MM.1S (cell line): ENCODE measurements at regions not wholly inside any gene's neighbourhood (a gene's known extent, or its start where the extent isn't known, plus 50 kb on each side); places are given as distances from the start of the nearest gene placed in this dataset.

Experiments used
- EZH2 ChIP-seq: fragments of 300-600 bp; sonication (generic); optimal IDR thresholded peaks from 2 replicates; pipeline ENCODE3; 2017; ENCODE audit warnings: low read depth, mild to moderate bottlenecking, antibody characterized with exemption, low read length, mixed read lengths
- EZH2phosphoT487 ChIP-seq: fragments of 300-600 bp; sonication (generic); IDR thresholded peaks from 2 replicates; pipeline ENCODE4 v1.6.1; 2018; ENCODE audit warnings: antibody characterized with exemption, low read length
- TF ChIP-seq, protein P1 (sequence below): fragments of 300-600 bp; sonication (generic); IDR thresholded peaks from 2 replicates; pipeline ENCODE4 v1.5.1; 2016; ENCODE audit warnings: antibody characterized with exemption, low read length, mixed read lengths

DNA sequence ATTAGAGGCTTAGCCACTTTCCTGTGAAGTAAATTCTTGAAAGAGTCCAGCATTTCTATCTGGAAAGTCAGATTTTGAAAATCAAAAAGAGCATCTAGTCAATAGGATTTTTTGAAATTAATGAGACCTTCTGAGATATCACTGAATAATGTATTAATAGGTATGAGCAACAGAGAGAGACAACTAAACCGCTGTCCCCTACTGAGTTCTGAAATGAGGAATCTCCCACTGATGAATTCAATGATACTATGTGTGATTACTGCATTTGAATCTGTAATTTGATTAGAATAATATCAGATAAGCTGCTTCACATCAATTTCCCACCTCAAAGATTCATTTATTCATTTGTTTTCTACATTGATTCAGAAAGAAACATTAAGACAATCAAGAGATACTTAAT is 252.8 kb downstream of the TMX3 start:
- TF ChIP-seq, protein P1, sequence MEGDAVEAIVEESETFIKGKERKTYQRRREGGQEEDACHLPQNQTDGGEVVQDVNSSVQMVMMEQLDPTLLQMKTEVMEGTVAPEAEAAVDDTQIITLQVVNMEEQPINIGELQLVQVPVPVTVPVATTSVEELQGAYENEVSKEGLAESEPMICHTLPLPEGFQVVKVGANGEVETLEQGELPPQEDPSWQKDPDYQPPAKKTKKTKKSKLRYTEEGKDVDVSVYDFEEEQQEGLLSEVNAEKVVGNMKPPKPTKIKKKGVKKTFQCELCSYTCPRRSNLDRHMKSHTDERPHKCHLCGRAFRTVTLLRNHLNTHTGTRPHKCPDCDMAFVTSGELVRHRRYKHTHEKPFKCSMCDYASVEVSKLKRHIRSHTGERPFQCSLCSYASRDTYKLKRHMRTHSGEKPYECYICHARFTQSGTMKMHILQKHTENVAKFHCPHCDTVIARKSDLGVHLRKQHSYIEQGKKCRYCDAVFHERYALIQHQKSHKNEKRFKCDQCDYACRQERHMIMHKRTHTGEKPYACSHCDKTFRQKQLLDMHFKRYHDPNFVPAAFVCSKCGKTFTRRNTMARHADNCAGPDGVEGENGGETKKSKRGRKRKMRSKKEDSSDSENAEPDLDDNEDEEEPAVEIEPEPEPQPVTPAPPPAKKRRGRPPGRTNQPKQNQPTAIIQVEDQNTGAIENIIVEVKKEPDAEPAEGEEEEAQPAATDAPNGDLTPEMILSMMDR = no peak
- no peak for TF ChIP-seq EZH2
- TF ChIP-seq EZH2phosphoT487 = no peak
